Parathyroid adenoma (tissue), 2 donors: ENCODE measurements at regions not wholly inside any gene's neighbourhood (a gene's known extent, or its start where the extent isn't known, plus 50 kb on each side); places are given as distances from the start of the nearest gene placed in this dataset.

Source experiments
- H2AFZ ChIP-seq: fragments of 300-600 bp; sonication (generic); one replicate; pipeline ENCODE4 v1.7.0; 2017; ENCODE audit warnings: antibody characterized with exemption, mild to moderate bottlenecking
- H3K27ac ChIP-seq: fragments of 300-600 bp; sonication (generic); one replicate; pipeline ENCODE4 v1.7.0; 2017
- H3K27me3 ChIP-seq: fragments of 300-600 bp; sonication (generic); one replicate; pipeline ENCODE4 v1.7.0; 2017; ENCODE audit warnings: low read length; ENCODE audit not compliant: control insufficient read depth, insufficient read depth
- H3K36me3 ChIP-seq: fragments of 300-600 bp; sonication (generic); one replicate; pipeline ENCODE4 v1.7.0; 2017; ENCODE audit warnings: low read length; ENCODE audit not compliant: control insufficient read depth, insufficient read depth
- H3K4me1 ChIP-seq: fragments of 300-600 bp; sonication (generic); one replicate; pipeline ENCODE4 v1.7.0; 2017; ENCODE audit warnings: control low read depth
- H3K4me2 ChIP-seq: fragments of 300-600 bp; sonication (generic); one replicate; pipeline ENCODE4 v1.7.0; 2017; ENCODE audit warnings: low read length
- H3K4me3 ChIP-seq: fragments of 300-600 bp; sonication (generic); one replicate; pipeline ENCODE4 v1.7.0; 2017; ENCODE audit warnings: low read depth, low read length
- H3K79me2 ChIP-seq: fragments of 300-600 bp; sonication (generic); one replicate; pipeline ENCODE4 v1.7.0; 2017; ENCODE audit warnings: control low read depth
- H3K9ac ChIP-seq: fragments of 300-600 bp; sonication (generic); one replicate; pipeline ENCODE4 v1.7.0; 2017; ENCODE audit warnings: mild to moderate bottlenecking
- H3K9me3 ChIP-seq: fragments of 300-600 bp; sonication (generic); one replicate; pipeline ENCODE4 v1.7.0; 2017; ENCODE audit warnings: low read length; ENCODE audit not compliant: control insufficient read depth
- TF ChIP-seq, protein P1 (sequence below): fragments of 300-600 bp; sonication (generic); IDR thresholded peaks from one replicate; pipeline ENCODE4 v1.7.0; 2017; ENCODE audit warnings: antibody characterized with exemption, mild to moderate bottlenecking
- donor health status: primary hyperparathyroidism.

DNA sequence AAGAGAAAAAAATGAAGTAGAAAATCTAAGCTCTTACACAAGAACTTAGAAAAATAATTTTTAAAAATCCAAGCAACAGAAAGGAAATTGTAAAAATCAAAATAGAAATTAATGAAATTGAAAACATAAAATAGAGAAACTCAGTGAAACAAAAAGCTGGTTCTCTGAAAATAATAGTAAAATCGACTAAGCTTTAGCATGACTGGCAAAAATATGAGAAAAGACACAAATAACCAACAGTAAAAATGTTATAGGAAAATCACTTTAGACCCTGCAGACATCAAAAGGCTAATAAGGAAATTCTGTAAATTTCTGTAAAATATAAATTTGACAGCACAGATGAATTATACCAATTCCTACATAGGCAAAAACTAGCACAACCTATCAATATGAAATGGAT, 768.9 kb upstream of the LRRTM1 start:
- Histone ChIP-seq H2AFZ (no peak overlapping the region), H3K27ac (no peak overlapping the region), H3K36me3 (no peaks in the 10 kb centered on the region), H3K4me1 (no peaks in the 10 kb centered on the region), H3K4me3 (no peak overlapping the region), H3K9me3 (no peaks in the 10 kb centered on the region), H3K27me3 (no peaks in the 10 kb centered on the region), H3K9ac (no peak overlapping the region), H3K79me2 (no peaks in the 10 kb centered on the region), H3K4me2 (no peak overlapping the region)
- TF ChIP-seq, protein P1, sequence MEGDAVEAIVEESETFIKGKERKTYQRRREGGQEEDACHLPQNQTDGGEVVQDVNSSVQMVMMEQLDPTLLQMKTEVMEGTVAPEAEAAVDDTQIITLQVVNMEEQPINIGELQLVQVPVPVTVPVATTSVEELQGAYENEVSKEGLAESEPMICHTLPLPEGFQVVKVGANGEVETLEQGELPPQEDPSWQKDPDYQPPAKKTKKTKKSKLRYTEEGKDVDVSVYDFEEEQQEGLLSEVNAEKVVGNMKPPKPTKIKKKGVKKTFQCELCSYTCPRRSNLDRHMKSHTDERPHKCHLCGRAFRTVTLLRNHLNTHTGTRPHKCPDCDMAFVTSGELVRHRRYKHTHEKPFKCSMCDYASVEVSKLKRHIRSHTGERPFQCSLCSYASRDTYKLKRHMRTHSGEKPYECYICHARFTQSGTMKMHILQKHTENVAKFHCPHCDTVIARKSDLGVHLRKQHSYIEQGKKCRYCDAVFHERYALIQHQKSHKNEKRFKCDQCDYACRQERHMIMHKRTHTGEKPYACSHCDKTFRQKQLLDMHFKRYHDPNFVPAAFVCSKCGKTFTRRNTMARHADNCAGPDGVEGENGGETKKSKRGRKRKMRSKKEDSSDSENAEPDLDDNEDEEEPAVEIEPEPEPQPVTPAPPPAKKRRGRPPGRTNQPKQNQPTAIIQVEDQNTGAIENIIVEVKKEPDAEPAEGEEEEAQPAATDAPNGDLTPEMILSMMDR = no peak

- H3K4me2 ChIP-seq = no peak overlapping the region
- H3K79me2 ChIP-seq = no peaks in the 10 kb centered on the region
- no peaks in the 10 kb centered on the region for H3K27me3 ChIP-seq
- H3K27ac ChIP-seq = no peak overlapping the region
- TF ChIP-seq, protein P1 = no peak
- H3K9me3 ChIP-seq = no peaks in the 10 kb centered on the region
- H3K9ac ChIP-seq = no peak overlapping the region
- no peak overlapping the region for H3K4me3 ChIP-seq
- no peaks in the 10 kb centered on the region for H3K4me1 ChIP-seq
- H3K36me3 ChIP-seq = no peaks in the 10 kb centered on the region
- no peak overlapping the region for H2AFZ ChIP-seq
Measured at GRCh38 chr2:81068144-81068543, 763.6 kb upstream of the LRRTM1 start.

GRCh38 chr2:81061016-81061415, 756.5 kb upstream of the LRRTM1 start:
- Histone ChIP-seq H3K36me3 (no peaks in the 10 kb centered on the region), H2AFZ (no peak overlapping the region), H3K4me3 (no peak overlapping the region), H3K79me2 (no peaks in the 10 kb centered on the region), H3K9me3 (no peaks in the 10 kb centered on the region), H3K27ac (no peak overlapping the region), H3K27me3 (no peaks in the 10 kb centered on the region), H3K9ac (no peak overlapping the region), H3K4me1 (no peaks in the 10 kb centered on the region), H3K4me2 (no peak overlapping the region)
- TF ChIP-seq, protein P1 = no peak

- Histone ChIP-seq H3K36me3 (no peaks in the 10 kb centered on the region), H3K27me3 (no peaks in the 10 kb centered on the region), H3K27ac (no peak overlapping the region), H2AFZ (no peak overlapping the region), H3K9me3 (no peaks in the 10 kb centered on the region), H3K9ac (no peak overlapping the region), H3K4me1 (no peaks in the 10 kb centered on the region), H3K4me2 (no peak overlapping the region), H3K79me2 (no peaks in the 10 kb centered on the region), H3K4me3 (no peak overlapping the region)
- TF ChIP-seq, protein P1 = no peak
Measured at GRCh38 chr2:81050580-81051095, 746.1 kb upstream of the LRRTM1 start.

- Histone ChIP-seq H3K4me2 (no peak overlapping the region), H3K36me3 (no peaks in the 10 kb centered on the region), H3K4me3 (no peak overlapping the region), H3K9ac (no peak overlapping the region), H3K4me1 (no peaks in the 10 kb centered on the region), H3K79me2 (no peaks in the 10 kb centered on the region), H3K9me3 (no peaks in the 10 kb centered on the region), H2AFZ (no peak overlapping the region), H3K27ac (no peak overlapping the region), H3K27me3 (no peaks in the 10 kb centered on the region)
- TF ChIP-seq, protein P1 = no peak
Measured at GRCh38 chr2:81043681-81044080, 739.1 kb upstream of the LRRTM1 start.
